ENCODE measurements at regions not wholly inside any gene's neighbourhood (a gene's known extent, or its start where the extent isn't known, plus 50 kb on each side); places are given as distances from the start of the nearest gene placed in this dataset.

GRCh38 chr3:102224171-102224570, 210.6 kb upstream of the ZPLD1 start:
- Histone ChIP-seq H3K27ac (ENCODE audit: low read length) (no peak overlapping the region), H3K36me3 (ENCODE audit: insufficient read depth, low read length) (no peaks in the 10 kb centered on the region), H3K4me3 (ENCODE audit: low read length) (no peak overlapping the region), H4K20me1 (ENCODE audit: insufficient read depth) (no peaks in the 10 kb centered on the region), H3K79me2 (replicated peaks; ENCODE audit: insufficient read depth, low read length) (no peaks in the 10 kb centered on the region), H3K9ac (ENCODE audit: low read length) (no peak overlapping the region), H3K27me3 (ENCODE audit: insufficient read depth, low read depth, low read length) (no peaks in the 10 kb centered on the region), H3K9me3 (ENCODE audit: low read length) (no peaks in the 10 kb centered on the region), H3K4me2 (ENCODE audit: low read length) (no peak overlapping the region), H2AFZ (ENCODE audit: low read depth, low read length) (no peak overlapping the region), H3K9me2 (ENCODE audit: insufficient read depth, low read length) (no peaks in the 10 kb centered on the region), H3F3A (ENCODE audit: insufficient read depth, low read length, poor library complexity, severe bottlenecking) (no peaks in the 10 kb centered on the region)
- no peak for TF ChIP-seq CTCF (IDR thresholded peaks at IDR 0.05; ENCODE audit: poor library complexity, severe bottlenecking)
- TF ChIP-seq RAD21 (conservative IDR thresholded peaks at IDR 0.05), result no peak
- no peak for TF ChIP-seq REST (IDR thresholded peaks at IDR 0.05; ENCODE audit: borderline replicate concordance)
- TF ChIP-seq POLR2AphosphoS5 (IDR thresholded peaks at IDR 0.05), result no peak
- no peak for TF ChIP-seq MXI1 (conservative IDR thresholded peaks at IDR 0.05; ENCODE audit: poor library complexity, severe bottlenecking)
- TF ChIP-seq TAF1 (IDR thresholded peaks at IDR 0.05; ENCODE audit: low read depth), result no peak
- TF ChIP-seq SMC3 (conservative IDR thresholded peaks at IDR 0.05; ENCODE audit: poor library complexity), result no peak
- TF ChIP-seq EP300 (conservative IDR thresholded peaks at IDR 0.05; ENCODE audit: poor library complexity, severe bottlenecking), result no peak
- no peak for TF ChIP-seq EZH2 (IDR thresholded peaks at IDR 0.05; ENCODE audit: borderline replicate concordance, insufficient read depth, low read length, poor library complexity, severe bottlenecking)

GRCh38 chr3:102225005-102225404, 209.8 kb upstream of the ZPLD1 start:
- H3K36me3 ChIP-seq (ENCODE audit: insufficient read depth, low read length), result no peaks in the 10 kb centered on the region
- H3F3A ChIP-seq (ENCODE audit: insufficient read depth, low read length, poor library complexity, severe bottlenecking), result no peaks in the 10 kb centered on the region
- H3K27me3 ChIP-seq (ENCODE audit: insufficient read depth, low read depth, low read length), result no peaks in the 10 kb centered on the region
- H3K4me2 ChIP-seq (ENCODE audit: low read length), result no peak overlapping the region
- H3K27ac ChIP-seq (ENCODE audit: low read length), result no peak overlapping the region
- no peak overlapping the region for H3K4me3 ChIP-seq (ENCODE audit: low read length)
- no peaks in the 10 kb centered on the region for H4K20me1 ChIP-seq (ENCODE audit: insufficient read depth)
- H3K9me3 ChIP-seq (ENCODE audit: low read length), result no peaks in the 10 kb centered on the region
- no peaks in the 10 kb centered on the region for H3K79me2 ChIP-seq (replicated peaks; ENCODE audit: insufficient read depth, low read length)
- TF ChIP-seq EZH2 (IDR thresholded peaks at IDR 0.05; ENCODE audit: borderline replicate concordance, insufficient read depth, low read length, poor library complexity, severe bottlenecking) (no peak), TAF1 (IDR thresholded peaks at IDR 0.05; ENCODE audit: low read depth) (no peak), RAD21 (conservative IDR thresholded peaks at IDR 0.05) (no peak), SMC3 (conservative IDR thresholded peaks at IDR 0.05; ENCODE audit: poor library complexity) (no peak), MXI1 (conservative IDR thresholded peaks at IDR 0.05; ENCODE audit: poor library complexity, severe bottlenecking) (no peak), REST (IDR thresholded peaks at IDR 0.05; ENCODE audit: borderline replicate concordance) (no peak), CTCF (IDR thresholded peaks at IDR 0.05; ENCODE audit: poor library complexity, severe bottlenecking) (no peak), EP300 (conservative IDR thresholded peaks at IDR 0.05; ENCODE audit: poor library complexity, severe bottlenecking) (no peak)
- H3K9ac ChIP-seq (ENCODE audit: low read length), result no peak overlapping the region
- no peak overlapping the region for H2AFZ ChIP-seq (ENCODE audit: low read depth, low read length)
- H3K9me2 ChIP-seq (ENCODE audit: insufficient read depth, low read length), result no peaks in the 10 kb centered on the region
